ENCODE measurements at regions not wholly inside any gene's neighbourhood (a gene's known extent, or its start where the extent isn't known, plus 50 kb on each side); places are given as distances from the start of the nearest gene placed in this dataset.

- peaks cover 3% of the 10 kb centered on the region for H3K4me1 Mint-ChIP-seq (ENCODE audit: low read depth)
- no peaks in the 10 kb centered on the region for H3K9me3 Mint-ChIP-seq (ENCODE audit: low read depth)
- no peaks in the 10 kb centered on the region for H3K36me3 Mint-ChIP-seq (ENCODE audit: insufficient read depth)
- peaks cover 7% of the 10 kb centered on the region for H3K27me3 Mint-ChIP-seq
- TF ChIP-seq CTCF (IDR thresholded peaks at IDR 0.05; ENCODE audit: unreplicated experiment), result no peak
- H3K4me3 Mint-ChIP-seq (ENCODE audit: low read depth), result no peak overlapping the region
- no peak overlapping the region for H3K27ac Mint-ChIP-seq
- DNase-seq (ENCODE audit: low spot score, unreplicated experiment), result no peak
Observed at GRCh38 chr14:56026506-56026905, 91.7 kb upstream of the PELI2 start.

- peaks cover 7% of the 10 kb centered on the region for H3K27me3 Mint-ChIP-seq
- no peaks in the 10 kb centered on the region for H3K9me3 Mint-ChIP-seq (ENCODE audit: low read depth)
- no peak for DNase-seq (ENCODE audit: low spot score, unreplicated experiment)
- no peak overlapping the region for H3K27ac Mint-ChIP-seq
- H3K4me3 Mint-ChIP-seq (ENCODE audit: low read depth), result no peak overlapping the region
- H3K4me1 Mint-ChIP-seq (ENCODE audit: low read depth), result peaks cover 3% of the 10 kb centered on the region
- H3K36me3 Mint-ChIP-seq (ENCODE audit: insufficient read depth), result no peaks in the 10 kb centered on the region
- TF ChIP-seq CTCF (IDR thresholded peaks at IDR 0.05; ENCODE audit: unreplicated experiment), result no peak
Observed at GRCh38 chr14:56027421-56027820, 90.8 kb upstream of the PELI2 start.

- no peak for DNase-seq (ENCODE audit: low spot score, unreplicated experiment)
- no peak for TF ChIP-seq CTCF (IDR thresholded peaks at IDR 0.05; ENCODE audit: unreplicated experiment)
- Mint-ChIP-seq H3K9me3 (ENCODE audit: low read depth) (no peaks in the 10 kb centered on the region), H3K4me1 (ENCODE audit: low read depth) (peaks cover 3% of the 10 kb centered on the region), H3K36me3 (ENCODE audit: insufficient read depth) (no peaks in the 10 kb centered on the region), H3K27ac (no peak overlapping the region), H3K27me3 (peaks cover 7% of the 10 kb centered on the region), H3K4me3 (ENCODE audit: low read depth) (no peak overlapping the region)
Observed at GRCh38 chr14:56027916-56028712, 90.1 kb upstream of the PELI2 start.

GRCh38 chr14:56036353-56036752 lies 81.9 kb upstream of the PELI2 start:
- H3K27me3 Mint-ChIP-seq, result peaks cover 3% of the 10 kb centered on the region
- DNase-seq (ENCODE audit: low spot score, unreplicated experiment), result no peak
- TF ChIP-seq CTCF (IDR thresholded peaks at IDR 0.05; ENCODE audit: unreplicated experiment), result no peak
- no peaks in the 10 kb centered on the region for H3K4me1 Mint-ChIP-seq (ENCODE audit: low read depth)
- no peak overlapping the region for H3K27ac Mint-ChIP-seq
- H3K9me3 Mint-ChIP-seq (ENCODE audit: low read depth), result no peaks in the 10 kb centered on the region
- H3K4me3 Mint-ChIP-seq (ENCODE audit: low read depth), result no peak overlapping the region
- no peaks in the 10 kb centered on the region for H3K36me3 Mint-ChIP-seq (ENCODE audit: insufficient read depth)

- H3K4me1 Mint-ChIP-seq (ENCODE audit: low read depth), result peaks cover 4% of the 10 kb centered on the region
- H3K27me3 Mint-ChIP-seq, result peaks cover 3% of the 10 kb centered on the region
- no peak overlapping the region for H3K27ac Mint-ChIP-seq
- no peak for DNase-seq (ENCODE audit: low spot score, unreplicated experiment)
- no peaks in the 10 kb centered on the region for H3K36me3 Mint-ChIP-seq (ENCODE audit: insufficient read depth)
- no peaks in the 10 kb centered on the region for H3K9me3 Mint-ChIP-seq (ENCODE audit: low read depth)
- no peak for TF ChIP-seq CTCF (IDR thresholded peaks at IDR 0.05; ENCODE audit: unreplicated experiment)
- no peak overlapping the region for H3K4me3 Mint-ChIP-seq (ENCODE audit: low read depth)
Observed at GRCh38 chr14:56040121-56040520, 78.1 kb upstream of the PELI2 start.

Measured in progenitor cell of endocrine pancreas (in vitro differentiated cells).